Cardiac septum (tissue), 1 donor: ENCODE measurements at regions not wholly inside any gene's neighbourhood (a gene's known extent, or its start where the extent isn't known, plus 50 kb on each side); places are given as distances from the start of the nearest gene placed in this dataset.
"Not testable (repeated sequence)": the region's sequence is repeated elsewhere in the genome, so short reads cannot be mapped to it uniquely, and the experiment has no call there.

Source experiments
- DNase-seq: peaks from one replicate; pipeline ENCODE4 v3.0.0-alpha.2; 2020; ENCODE audit warnings: low spot score
- intact Hi-C: fragments of 100-400 bp; cut with DNase I; formaldehyde crosslinking; loops from one replicate; pipeline ENCODE4 v1.14.0; 2022
- donor health status: DM: no; HTN: no; CAD: no.

DNA sequence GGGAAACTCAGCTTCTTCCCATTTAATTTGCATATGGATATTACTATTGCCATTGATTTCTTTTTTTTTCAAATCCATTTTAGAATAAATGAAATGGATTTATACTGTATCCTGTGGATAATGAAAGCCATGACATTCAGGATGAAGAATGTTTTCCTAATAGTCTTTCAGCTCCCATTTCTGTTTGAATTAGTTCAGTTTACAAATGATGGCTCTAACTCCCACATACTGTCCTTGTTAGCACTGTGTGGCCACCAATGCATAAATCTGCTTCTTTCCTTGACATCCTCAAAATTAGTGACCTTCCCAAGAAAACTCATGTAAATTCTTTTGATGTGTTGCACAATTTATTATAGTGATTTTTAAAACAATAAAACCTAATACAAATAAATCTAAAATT is 693.2 kb upstream of the GJE1 start:
- intact Hi-C loops, result no loop called here
- DNase-seq, result no peak

- DNase-seq, result no peak
- intact Hi-C loops, result no loop called here
Measured at GRCh38 chr6:141437685-141438084, 695.0 kb upstream of the GJE1 start.

DNA sequence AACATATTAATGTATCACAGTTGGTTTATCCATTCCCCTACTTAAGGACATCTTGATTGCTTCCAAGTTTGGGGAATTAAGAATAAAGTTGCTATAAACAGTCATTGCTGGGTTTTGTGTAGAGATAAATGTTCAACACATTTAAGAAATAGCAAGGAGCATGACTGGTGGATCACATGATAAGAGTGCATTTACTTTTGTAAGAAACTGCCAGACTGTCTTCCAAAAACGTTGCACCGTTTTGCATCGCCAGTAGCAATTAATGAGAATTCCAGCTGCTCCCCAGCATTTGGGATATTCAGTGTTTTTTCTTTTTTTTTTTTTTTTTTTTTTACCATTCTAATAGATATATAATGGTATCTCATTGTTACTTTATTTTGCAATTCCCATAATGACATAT is 695.7 kb upstream of the GJE1 start:
- intact Hi-C loops, result no loop called here
- DNase-seq, result no peak

DNA sequence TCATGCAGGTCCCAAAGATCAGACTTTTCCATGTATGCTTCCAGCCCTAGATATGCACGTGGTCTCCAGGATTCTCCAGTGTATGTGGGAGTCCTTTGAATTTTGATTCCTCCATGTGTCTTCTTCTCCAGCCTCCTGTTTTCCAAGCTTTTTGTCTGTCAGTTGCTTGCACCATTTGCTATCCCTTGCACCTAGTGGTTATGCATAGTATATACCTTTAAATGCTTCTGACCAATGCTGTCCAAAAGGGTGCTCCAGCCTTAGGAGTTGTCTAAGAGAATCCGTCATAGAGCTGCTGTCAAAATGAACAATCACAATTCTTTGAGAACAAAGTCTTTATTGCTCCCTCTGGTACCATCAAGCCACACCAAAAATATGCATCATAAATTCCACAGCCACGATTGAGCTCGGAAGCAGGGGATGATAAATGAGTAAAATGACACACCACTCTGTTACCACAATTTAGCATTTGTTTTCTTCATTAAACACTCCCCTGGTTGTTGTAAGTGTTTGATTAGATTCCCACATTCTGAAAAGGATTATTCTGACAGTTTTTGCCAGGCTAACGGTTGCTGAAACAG is 706.2 kb upstream of the GJE1 start:
- no peak for DNase-seq
- intact Hi-C loops, result no loop called here

- DNase-seq, result no peak
- intact Hi-C loops, result no loop called here
Measured at GRCh38 chr6:141421378-141421777, 711.3 kb upstream of the GJE1 start.

DNA sequence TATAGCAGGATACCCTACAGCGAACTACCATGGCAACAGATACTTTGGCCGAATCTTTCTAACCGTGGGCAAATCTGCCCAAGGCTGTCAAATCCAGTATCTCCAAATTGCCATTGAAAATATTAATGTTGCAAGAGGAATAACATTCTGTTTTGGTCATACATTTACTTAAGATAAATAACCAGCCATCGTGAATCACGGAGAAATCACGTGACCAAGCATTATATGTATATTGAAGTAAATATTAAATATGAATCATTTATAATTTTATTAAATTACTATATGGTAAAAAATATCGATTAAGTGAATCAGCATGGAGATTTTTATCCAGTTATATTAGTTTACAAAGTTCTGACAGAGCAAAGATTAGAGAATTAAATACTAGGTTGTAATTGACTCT is 714.6 kb upstream of the GJE1 start:
- no peak for DNase-seq
- intact Hi-C loops, result no loop called here

- intact Hi-C loops, result no loop called here
Measured at GRCh38 chr6:141415896-141416295, 716.8 kb upstream of the GJE1 start.

DNA sequence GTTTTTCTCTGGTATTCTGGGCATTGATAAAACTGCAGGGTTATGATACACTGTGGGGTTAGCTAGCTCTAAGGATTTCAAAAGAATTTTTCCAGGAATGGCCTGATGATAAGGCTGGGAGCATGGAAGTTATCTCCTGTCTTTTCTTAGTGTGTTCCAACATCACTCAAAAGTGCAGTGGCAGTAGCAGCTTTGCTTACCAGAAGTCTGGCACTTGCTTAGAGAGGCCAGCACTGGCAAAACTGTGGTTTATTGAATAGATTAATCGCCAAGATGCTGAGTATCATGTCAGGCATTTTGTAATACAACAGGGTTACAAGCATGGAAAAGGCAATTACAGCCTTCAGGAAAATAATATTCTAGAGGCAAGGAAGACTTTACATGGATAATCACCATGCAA is 719.5 kb upstream of the GJE1 start:
- intact Hi-C loops, result no loop called here

More at GRCh38 chr6:141415896-141416295, 716.8 kb upstream of the GJE1 start:
- DNase-seq, result no peak

GRCh38 chr6:141406761-141407160 is 726.0 kb upstream of the GJE1 start:
- intact Hi-C loops, result loop anchor here (10.0 kb wide), 2 partner anchors 242 to 632 kb away; no protein-coding TSS in a partner anchor
- no peak for DNase-seq

More for the DNA sequence above, 719.5 kb upstream of the GJE1 start:
- no peak for DNase-seq

- DNase-seq, result no peak
- intact Hi-C loops, result loop anchor here (10.0 kb wide), 2 partner anchors 239 to 629 kb away; no protein-coding TSS in a partner anchor
Measured at GRCh38 chr6:141403827-141404226, 728.9 kb upstream of the GJE1 start.

DNA sequence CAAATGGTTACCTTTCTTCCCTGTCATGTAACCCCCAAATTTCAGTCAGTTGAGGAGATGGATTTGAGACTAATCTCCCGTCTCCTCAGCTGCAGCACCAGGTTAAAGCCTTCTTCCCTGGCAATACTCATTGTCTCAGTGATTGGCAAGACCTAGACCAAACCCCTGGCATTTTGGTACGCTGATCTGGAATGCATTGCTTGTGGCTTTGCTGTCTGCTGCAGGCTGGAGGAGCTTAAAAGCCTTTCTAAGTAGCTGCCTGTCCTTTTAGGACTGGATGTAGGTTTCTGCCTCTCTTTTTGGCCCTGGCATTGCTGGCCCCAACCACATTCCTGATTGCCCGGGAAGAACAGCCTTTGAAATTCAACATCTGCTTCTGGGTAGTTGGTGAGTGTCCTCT is 729.6 kb upstream of the GJE1 start:
- no peak for DNase-seq
- intact Hi-C loops, result loop anchor here (10.0 kb wide), 2 partner anchors 238 to 628 kb away; no protein-coding TSS in a partner anchor

- intact Hi-C loops, result loop anchor here (10.0 kb wide), 2 partner anchors 238 to 628 kb away; no protein-coding TSS in a partner anchor
- DNase-seq, result no peak
Measured at GRCh38 chr6:141402489-141402888, 730.2 kb upstream of the GJE1 start.

- intact Hi-C loops, result loop anchor here (10.0 kb wide), 2 partner anchors 237 to 627 kb away; no protein-coding TSS in a partner anchor
- DNase-seq, result no peak
Measured at GRCh38 chr6:141401851-141402250, 730.9 kb upstream of the GJE1 start.

DNA sequence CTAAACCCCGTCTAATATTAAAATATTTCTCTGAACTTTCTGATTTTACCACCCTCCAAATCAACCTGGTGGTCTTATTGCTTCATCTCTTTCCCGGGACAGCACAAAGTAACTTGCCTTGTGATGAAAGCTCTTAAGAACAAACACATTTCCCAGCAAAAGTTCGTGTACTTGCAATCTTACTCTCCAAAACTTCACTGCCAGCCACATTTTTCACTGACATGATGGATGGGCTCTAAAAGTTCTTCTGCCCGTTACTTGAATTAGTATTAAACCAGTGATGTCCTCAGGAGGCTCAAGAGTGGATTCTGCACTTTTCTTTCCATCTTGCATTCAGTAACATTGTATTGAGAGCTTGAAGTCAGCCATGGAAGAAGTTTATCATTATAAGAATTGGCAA is 731.6 kb upstream of the GJE1 start:
- intact Hi-C loops, result loop anchor here (10.0 kb wide), 2 partner anchors 236 to 626 kb away; no protein-coding TSS in a partner anchor
- no peak for DNase-seq

DNA sequence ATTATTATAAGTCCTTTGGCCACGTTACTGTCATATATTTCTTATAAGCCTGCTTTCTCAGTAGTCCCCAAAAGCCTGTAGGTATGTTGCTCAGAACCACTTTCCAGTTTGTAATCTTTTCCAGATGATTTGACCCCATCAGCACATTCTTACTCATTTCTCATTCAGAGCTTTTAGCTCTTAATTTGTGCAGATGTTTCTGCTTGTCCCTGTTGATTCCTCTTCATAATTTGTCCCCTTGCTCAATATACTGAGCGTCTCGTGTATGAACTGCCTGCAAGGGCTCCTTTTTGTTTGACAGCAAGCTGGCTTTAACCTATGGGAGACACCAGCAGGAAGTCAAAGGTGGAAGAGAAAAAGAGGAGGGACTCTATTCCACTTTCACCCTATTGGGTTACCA is 733.8 kb upstream of the GJE1 start:
- DNase-seq, result no peak
- intact Hi-C loops, result no loop called here

GRCh38 chr6:141395443-141396008 is 737.2 kb upstream of the GJE1 start:
- intact Hi-C loops, result no loop called here
- DNase-seq, result no peak

DNA sequence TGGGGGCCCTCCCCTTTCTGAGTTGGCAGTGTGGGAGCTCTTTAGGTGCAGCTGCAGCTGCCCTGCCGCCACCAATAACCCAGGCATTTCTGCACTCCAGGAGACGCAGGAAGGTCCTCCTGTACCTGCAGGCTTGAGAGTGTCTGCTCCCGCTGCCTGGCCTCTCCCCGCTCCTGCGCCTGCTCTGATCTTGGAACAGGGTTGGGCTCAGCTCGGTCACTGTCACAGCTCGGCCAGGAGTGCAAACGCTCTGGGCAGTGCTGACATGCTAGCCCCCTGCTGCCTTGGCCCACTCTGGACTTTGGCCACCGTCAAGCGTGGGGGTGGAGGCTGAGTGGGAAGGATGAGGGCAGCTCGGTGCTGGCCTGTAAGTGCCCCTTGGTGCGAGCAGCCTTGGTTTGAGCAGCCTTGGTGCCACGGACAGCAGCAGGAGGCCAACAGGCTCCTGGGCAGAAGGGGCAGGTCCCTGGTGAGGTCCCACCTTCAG is 738.1 kb upstream of the GJE1 start:
- DNase-seq, result no peak

DNA sequence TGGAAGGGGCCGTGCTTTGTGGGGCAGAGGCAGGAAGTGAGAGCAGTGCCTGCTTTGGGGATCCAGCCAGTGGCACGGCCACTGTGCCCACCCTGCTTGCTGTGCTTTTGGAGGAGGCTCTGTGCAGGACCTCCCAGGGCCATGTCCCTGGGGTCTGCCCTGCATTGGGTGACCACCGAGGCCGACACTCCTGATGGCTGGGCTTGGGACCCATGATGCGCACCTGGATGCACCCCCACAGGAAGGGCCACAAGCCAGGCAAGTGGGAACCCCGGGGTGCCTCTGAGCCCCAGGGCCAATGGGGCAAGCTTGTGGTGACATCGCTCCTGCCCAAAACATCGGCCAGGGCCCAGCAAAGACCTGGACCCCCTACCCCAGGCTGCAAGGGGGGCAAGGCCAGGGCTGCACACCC is 738.6 kb upstream of the GJE1 start:
- intact Hi-C loops, result no loop called here
- no peak for DNase-seq

More for the DNA sequence above, 738.1 kb upstream of the GJE1 start:
- intact Hi-C loops, result no loop called here

DNA sequence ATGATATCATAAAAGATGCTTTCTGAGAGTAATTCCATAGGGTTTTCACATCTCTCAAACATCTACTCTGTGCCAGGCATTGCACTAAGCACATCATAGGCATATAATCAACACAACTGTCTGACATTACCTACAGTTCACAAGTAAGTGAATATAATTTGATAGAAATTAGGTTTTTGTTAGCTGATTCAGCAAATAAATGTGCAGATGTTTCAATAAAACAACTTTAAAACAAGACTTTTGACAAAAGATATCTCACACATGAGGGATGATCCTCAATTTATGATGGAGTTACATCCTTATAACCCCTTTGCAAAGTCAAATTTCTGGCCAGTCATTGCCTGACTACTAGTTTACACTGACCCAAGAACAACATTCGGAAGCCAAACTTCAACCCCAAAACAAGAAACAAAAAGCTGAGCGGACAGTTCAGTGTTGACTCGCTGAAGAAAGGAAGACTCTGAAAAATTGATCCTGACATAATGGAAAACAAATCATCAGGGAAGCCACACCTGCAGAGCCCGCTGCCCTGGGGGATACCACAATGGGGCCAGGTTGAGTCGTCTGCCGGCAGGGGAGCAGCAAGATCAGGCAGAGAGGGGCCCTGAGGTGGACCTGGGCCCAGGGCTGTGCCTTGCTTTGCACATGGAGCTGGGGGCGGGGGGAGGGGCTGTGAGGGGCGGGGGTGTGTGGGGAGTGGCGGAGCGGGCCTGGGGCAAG is 739.2 kb upstream of the GJE1 start:
- no peak for DNase-seq
- intact Hi-C loops, result no loop called here

DNA sequence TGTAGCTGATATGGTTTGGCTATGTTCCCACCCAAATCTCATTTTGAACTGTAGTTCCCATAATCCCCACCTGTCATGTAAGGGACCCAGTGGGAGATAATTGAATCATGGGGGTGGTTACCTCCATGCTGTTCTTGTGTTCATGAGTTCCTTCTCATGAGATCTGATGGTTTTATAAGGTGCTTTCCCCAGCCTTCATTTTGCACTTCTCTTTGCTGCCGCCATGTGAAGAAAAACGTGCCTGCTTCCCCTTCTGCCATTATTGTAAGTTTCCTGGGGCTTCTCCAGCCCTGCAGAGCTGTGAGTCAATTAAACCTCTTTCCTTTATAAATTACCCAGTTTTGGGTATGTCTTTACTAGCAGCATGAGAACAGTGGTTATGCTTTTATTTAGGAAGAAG is 741.6 kb upstream of the GJE1 start:
- intact Hi-C loops, DNase-seq: not testable (repeated sequence)

DNA sequence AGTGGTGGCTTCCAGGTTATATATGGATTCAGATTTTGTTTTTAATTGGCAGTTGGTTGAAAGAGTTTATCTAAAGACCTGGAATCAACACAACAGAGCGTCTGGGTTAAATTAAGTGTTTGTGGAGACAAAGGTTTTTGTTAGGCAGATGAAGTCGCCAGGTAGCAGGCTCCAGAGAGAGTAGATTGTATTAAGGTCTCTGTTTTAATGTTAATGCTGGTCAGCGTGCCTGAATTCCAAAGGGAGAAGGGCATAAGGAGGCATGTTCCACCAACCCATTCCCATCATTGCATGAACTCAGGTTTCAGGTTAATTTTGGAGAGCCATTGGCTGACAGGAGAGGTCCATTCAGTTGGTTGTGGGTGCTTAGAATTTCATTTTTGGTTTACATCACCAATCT is 744.1 kb upstream of the GJE1 start:
- intact Hi-C loops, result no loop called here
- DNase-seq, result no peak
